Loucy (cell line): ENCODE measurements at regions not wholly inside any gene's neighbourhood (a gene's known extent, or its start where the extent isn't known, plus 50 kb on each side); places are given as distances from the start of the nearest gene placed in this dataset.

Experiments used
- CTCF ChIP-seq: fragments of 200-600 bp; sonication (generic); conservative IDR thresholded peaks from 2 replicates; pipeline ENCODE4 v1.5.1; 2014; ENCODE audit warnings: mild to moderate bottlenecking, antibody characterized with exemption, low read length
- EZH2phosphoT487 ChIP-seq: fragments of 200-600 bp; IDR thresholded peaks from 2 replicates; pipeline ENCODE4 v1.6.1; 2018; ENCODE audit warnings: antibody characterized with exemption, mild to moderate bottlenecking, moderate library complexity, borderline replicate concordance

- no peak for TF ChIP-seq CTCF
- no peak for TF ChIP-seq EZH2phosphoT487
Observed at GRCh38 chr6:128827675-128828464, 55.1 kb upstream of the LAMA2 start.
